Left lung (tissue), 4 donors: ENCODE measurements at regions not wholly inside any gene's neighbourhood (a gene's known extent, or its start where the extent isn't known, plus 50 kb on each side); places are given as distances from the start of the nearest gene placed in this dataset.

Experiments
- ATAC-seq: fragments of 200-7000 bp; cut with Tn5 transposase; one replicate; pipeline ENCODE4 v1.9.1; 2020; ENCODE audit warnings: moderate library complexity
- DNase-seq, 4 donors: peaks; one replicate each; pipeline ENCODE4 v3.0.0-alpha.2; 2013 to 2020
- H3K27ac ChIP-seq, 2 donors: fragments of 200-600 bp; sonication (generic) in 1 of 2; one replicate each; pipeline versions ENCODE4 v1.5.0 to v1.8.0; 2020 to 2021
- H3K27me3 ChIP-seq, 2 donors: fragments of 200-600 bp; sonication (generic) in 1 of 2; one replicate each; pipeline versions ENCODE4 v1.5.0 to v1.8.0; 2020 to 2021
- H3K36me3 ChIP-seq, 2 donors: fragments of 200-600 bp; sonication (generic) in 1 of 2; one replicate each; pipeline versions ENCODE4 v1.5.0 to v1.8.0; 2020 to 2021
- H3K4me1 ChIP-seq, 2 donors: fragments of 200-600 bp; one replicate each; pipeline ENCODE4 v1.8.0; 2021
- H3K4me3 ChIP-seq, 2 donors: fragments of 200-600 bp; sonication (generic) in 1 of 2; one replicate each; pipeline versions ENCODE4 v1.5.0 to v1.8.0; 2020 to 2021; ENCODE audit warnings: mild to moderate bottlenecking in 1 of 2
- H3K9me3 ChIP-seq, 2 donors: fragments of 200-600 bp; sonication (generic) in 1 of 2; one replicate each; pipeline versions ENCODE4 v1.5.0 to v1.8.0; 2020 to 2021
- intact Hi-C, 2 donors: fragments of 100-400 bp; cut with DNase I; formaldehyde crosslinking; loops; one replicate each; pipeline versions ENCODE4 v1.11.2 to v1.14.2; 2022
- TF ChIP-seq, protein P1 (sequence below), 2 donors: fragments of 200-600 bp; sonication (generic) in 1 of 2; IDR thresholded peaks; one replicate each; pipeline versions ENCODE4 v1.5.0 to v1.8.0; 2021; ENCODE audit warnings: antibody characterized with exemption in 2 of 2
- donor health status: DM: no; HTN: yes; CAD: no.
- donor health status: DM: no; HTN: no; CAD: no.

DNA sequence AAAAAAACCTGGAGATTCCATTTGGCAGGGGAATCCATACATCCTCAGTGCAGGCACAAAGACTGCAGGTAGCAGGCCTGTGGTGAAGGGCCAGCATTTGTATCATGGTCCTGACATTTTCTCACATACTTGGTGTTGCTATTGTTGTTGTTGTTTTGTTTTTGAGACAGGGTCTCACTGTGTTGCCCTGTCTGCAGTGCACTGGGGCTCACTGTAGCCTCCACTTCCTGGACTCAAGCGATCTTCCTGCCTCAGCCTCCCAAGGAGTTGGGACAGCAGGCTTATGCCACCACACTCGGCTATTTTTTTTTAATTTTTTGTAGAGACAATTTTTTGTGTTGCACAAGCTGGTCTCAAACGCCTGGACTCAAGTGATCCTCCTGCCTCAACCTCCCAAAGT lies 140.8 kb upstream of the ZNF644 start:
- TF ChIP-seq, protein P1, sequence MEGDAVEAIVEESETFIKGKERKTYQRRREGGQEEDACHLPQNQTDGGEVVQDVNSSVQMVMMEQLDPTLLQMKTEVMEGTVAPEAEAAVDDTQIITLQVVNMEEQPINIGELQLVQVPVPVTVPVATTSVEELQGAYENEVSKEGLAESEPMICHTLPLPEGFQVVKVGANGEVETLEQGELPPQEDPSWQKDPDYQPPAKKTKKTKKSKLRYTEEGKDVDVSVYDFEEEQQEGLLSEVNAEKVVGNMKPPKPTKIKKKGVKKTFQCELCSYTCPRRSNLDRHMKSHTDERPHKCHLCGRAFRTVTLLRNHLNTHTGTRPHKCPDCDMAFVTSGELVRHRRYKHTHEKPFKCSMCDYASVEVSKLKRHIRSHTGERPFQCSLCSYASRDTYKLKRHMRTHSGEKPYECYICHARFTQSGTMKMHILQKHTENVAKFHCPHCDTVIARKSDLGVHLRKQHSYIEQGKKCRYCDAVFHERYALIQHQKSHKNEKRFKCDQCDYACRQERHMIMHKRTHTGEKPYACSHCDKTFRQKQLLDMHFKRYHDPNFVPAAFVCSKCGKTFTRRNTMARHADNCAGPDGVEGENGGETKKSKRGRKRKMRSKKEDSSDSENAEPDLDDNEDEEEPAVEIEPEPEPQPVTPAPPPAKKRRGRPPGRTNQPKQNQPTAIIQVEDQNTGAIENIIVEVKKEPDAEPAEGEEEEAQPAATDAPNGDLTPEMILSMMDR (IDR thresholded peaks at IDR 0.05), result no peak
- H3K4me3 ChIP-seq, result no peak overlapping the region
- no peaks in the 10 kb centered on the region for H3K27me3 ChIP-seq
- no peak for DNase-seq
- no peak overlapping the region for H3K27ac ChIP-seq
- H3K4me1 ChIP-seq, result no peaks in the 10 kb centered on the region
- no peaks in the 10 kb centered on the region for H3K9me3 ChIP-seq
- H3K36me3 ChIP-seq, result no peaks in the 10 kb centered on the region
- intact Hi-C loops, result no loop called here
- no peak for ATAC-seq

DNA sequence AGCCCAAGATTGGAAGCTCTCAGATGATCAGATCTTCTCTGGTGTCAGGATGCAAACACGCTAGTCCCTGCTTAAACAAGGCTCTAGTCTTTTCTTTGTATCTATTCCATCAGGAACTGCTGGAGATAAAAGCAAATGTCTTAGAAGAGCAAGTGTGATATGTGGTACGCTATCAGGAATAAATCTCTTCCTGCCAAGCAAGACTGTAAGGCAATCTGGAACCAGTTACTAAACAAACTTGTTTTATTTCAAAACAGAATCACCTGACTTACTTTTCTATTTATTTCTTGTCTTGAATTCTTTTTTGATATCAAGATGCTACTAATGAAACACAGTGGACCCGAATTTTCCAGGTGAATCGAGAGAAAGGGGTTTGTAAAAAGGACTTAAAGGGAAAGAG lies 139.9 kb upstream of the ZNF644 start:
- no peaks in the 10 kb centered on the region for H3K9me3 ChIP-seq
- H3K27me3 ChIP-seq, result no peaks in the 10 kb centered on the region
- H3K36me3 ChIP-seq, result no peaks in the 10 kb centered on the region
- H3K27ac ChIP-seq, result no peak overlapping the region
- ATAC-seq, result no peak
- H3K4me3 ChIP-seq, result no peak overlapping the region
- TF ChIP-seq, protein P1 (IDR thresholded peaks at IDR 0.05), result no peak
- intact Hi-C loops, result no loop called here
- H3K4me1 ChIP-seq, result no peaks in the 10 kb centered on the region
- no peak for DNase-seq

DNA sequence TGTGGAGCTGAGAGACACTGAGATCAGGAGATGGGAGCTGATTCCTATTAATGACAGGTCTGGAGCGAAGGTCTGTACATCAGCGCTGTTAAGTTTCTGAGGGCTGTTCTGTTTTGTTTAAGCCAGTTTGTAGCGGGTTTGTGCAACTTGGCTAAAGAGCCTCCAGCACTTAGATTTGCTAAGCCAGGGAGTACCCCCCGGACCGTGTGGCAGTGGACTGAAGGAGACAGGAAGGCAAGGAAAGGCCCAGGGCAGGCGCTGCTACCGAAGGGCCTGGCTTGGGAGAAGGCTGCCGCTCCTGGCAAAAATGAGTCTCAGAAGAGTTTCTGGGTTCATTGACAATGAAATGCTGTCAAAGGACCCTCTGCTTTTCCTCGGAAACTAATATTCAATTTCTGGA lies 139.3 kb upstream of the ZNF644 start:
- intact Hi-C loops, result no loop called here
- Histone ChIP-seq H3K4me3 (no peak overlapping the region), H3K27ac (no peak overlapping the region), H3K9me3 (no peaks in the 10 kb centered on the region), H3K4me1 (no peaks in the 10 kb centered on the region), H3K36me3 (no peaks in the 10 kb centered on the region), H3K27me3 (no peaks in the 10 kb centered on the region)
- no peak for ATAC-seq
- TF ChIP-seq, protein P1 (IDR thresholded peaks at IDR 0.05), result no peak
- no peak for DNase-seq

DNA sequence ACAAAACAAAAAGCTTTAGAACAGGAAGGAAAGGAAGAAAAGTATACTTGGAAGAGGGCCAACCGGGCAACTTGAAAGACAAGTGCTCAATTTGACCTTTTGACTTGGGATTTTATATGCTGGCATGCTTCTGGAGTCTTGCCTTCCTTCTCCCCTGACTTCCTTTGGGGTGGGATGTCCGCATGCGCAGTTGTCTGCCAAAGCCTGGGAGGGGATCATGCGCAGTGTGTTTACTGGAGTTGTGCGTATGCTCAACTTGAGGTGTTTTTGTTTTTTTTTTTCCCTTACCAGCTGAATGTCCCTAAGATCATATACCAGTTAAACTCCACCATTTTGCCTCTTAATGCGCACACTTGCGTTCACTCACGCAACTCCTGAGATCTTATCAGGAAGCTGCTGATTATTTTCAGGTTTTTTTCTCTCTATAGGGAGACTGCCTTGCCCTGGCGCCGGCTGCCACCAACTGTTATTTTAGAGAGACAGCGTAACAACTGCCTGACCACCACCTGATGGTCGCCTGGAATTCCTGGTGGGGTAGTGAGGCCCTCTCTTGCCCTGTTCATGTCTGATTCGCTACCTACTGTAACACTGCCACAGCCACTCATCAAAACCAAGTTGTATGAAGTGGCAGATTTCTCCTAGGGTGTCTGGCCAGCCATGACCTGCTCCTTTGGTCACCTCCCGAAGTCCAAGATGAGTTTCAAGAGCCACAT lies 138.7 kb upstream of the ZNF644 start:
- Histone ChIP-seq H3K27me3 (no peaks in the 10 kb centered on the region), H3K27ac (no peak overlapping the region), H3K36me3 (no peaks in the 10 kb centered on the region), H3K4me3 (no peak overlapping the region), H3K9me3 (no peaks in the 10 kb centered on the region), H3K4me1 (no peaks in the 10 kb centered on the region)
- no peak for DNase-seq
- no peak for ATAC-seq
- TF ChIP-seq, protein P1 (IDR thresholded peaks at IDR 0.05), result no peak
- intact Hi-C loops, result no loop called here

DNA sequence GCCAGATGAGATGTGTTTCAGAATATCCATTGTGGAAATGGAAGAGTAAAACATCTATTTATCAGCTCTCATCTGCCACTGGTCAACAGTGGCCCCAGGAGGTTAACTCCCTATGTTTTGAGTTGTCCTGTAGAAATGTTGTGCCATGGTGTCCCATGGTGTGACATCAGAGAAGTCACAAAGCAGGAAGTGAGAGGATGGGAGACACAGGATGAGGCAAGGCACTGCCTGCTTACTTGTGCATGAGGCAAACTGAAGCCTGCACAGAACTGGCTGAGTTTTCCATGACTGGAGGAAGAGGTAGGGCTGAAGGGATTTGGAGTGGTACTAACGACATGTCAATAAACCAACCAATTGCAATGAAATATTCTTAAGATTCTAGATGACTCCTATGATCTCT lies 131.5 kb upstream of the ZNF644 start:
- Histone ChIP-seq H3K27ac (no peak overlapping the region), H3K36me3 (no peaks in the 10 kb centered on the region), H3K9me3 (no peaks in the 10 kb centered on the region), H3K4me1 (no peaks in the 10 kb centered on the region), H3K4me3 (no peak overlapping the region), H3K27me3 (no peaks in the 10 kb centered on the region)
- ATAC-seq (no peak), DNase-seq (no peak)
- intact Hi-C loops, result no loop called here
- TF ChIP-seq, protein P1 (IDR thresholded peaks at IDR 0.05), result no peak
